ENCODE measurements at regions not wholly inside any gene's neighbourhood (a gene's known extent, or its start where the extent isn't known, plus 50 kb on each side); places are given as distances from the start of the nearest gene placed in this dataset.

- DNase-seq = no peak
These were observed 827.1 kb downstream of the TBC1D22A start for GRCh38 chr22:47589271-47590250.

GRCh38 chr22:47588578-47588960 is 826.1 kb downstream of the TBC1D22A start:
- no peak for DNase-seq

- no peak for DNase-seq
These were observed 825.6 kb downstream of the TBC1D22A start for GRCh38 chr22:47587861-47588577.

- no peak for DNase-seq
These were observed 824.9 kb downstream of the TBC1D22A start for GRCh38 chr22:47587361-47587760.

- no peak for DNase-seq
These were observed 824.5 kb downstream of the TBC1D22A start for GRCh38 chr22:47586946-47587345.

- no peak for DNase-seq
These were observed 823.6 kb downstream of the TBC1D22A start for GRCh38 chr22:47586038-47586437.

GRCh38 chr22:47583959-47584562 is 821.6 kb downstream of the TBC1D22A start:
- DNase-seq = no peak

GRCh38 chr22:47582067-47582466 is 819.6 kb downstream of the TBC1D22A start:
- DNase-seq = no peak

- no peak for DNase-seq
These were observed 817.7 kb downstream of the TBC1D22A start for GRCh38 chr22:47580121-47580520.

- no peak for DNase-seq
These were observed 814.5 kb downstream of the TBC1D22A start for GRCh38 chr22:47576908-47577307.

GRCh38 chr22:47575291-47575690 is 812.8 kb downstream of the TBC1D22A start:
- DNase-seq = no peak

GRCh38 chr22:47574556-47574955 is 812.1 kb downstream of the TBC1D22A start:
- DNase-seq = no peak

GRCh38 chr22:47573141-47573540 is 810.7 kb downstream of the TBC1D22A start:
- peak; percentile 7 for DNase-seq

- peak; percentile 11 for DNase-seq
These were observed 810.0 kb downstream of the TBC1D22A start for GRCh38 chr22:47572443-47572842.

- no peak for DNase-seq
These were observed 809.2 kb downstream of the TBC1D22A start for GRCh38 chr22:47571616-47572015.

GRCh38 chr22:47570851-47571250 is 808.4 kb downstream of the TBC1D22A start:
- DNase-seq = no peak

GRCh38 chr22:47570300-47570685 is 807.8 kb downstream of the TBC1D22A start:
- no peak for DNase-seq

GRCh38 chr22:47569389-47570299 is 807.2 kb downstream of the TBC1D22A start:
- peak; percentile 7 for DNase-seq

GRCh38 chr22:47568700-47569099 is 806.2 kb downstream of the TBC1D22A start:
- no peak for DNase-seq

- DNase-seq = no peak
These were observed 805.0 kb downstream of the TBC1D22A start for GRCh38 chr22:47567126-47568090.

- DNase-seq = no peak
These were observed 804.0 kb downstream of the TBC1D22A start for GRCh38 chr22:47566491-47566890.

Measured in femur (tissue), 1 donor.